Gastrocnemius medialis (tissue), 4 donors: ENCODE measurements at regions not wholly inside any gene's neighbourhood (a gene's known extent, or its start where the extent isn't known, plus 50 kb on each side); places are given as distances from the start of the nearest gene placed in this dataset.
A peak's percentile ranks its signal among the peaks of the same experiment; 100 is the strongest.

ENCODE experiments used
- ATAC-seq, 2 donors: fragments of 150-250 bp; one replicate each; pipeline ENCODE4 v1.9.1; 2016
- DNase-seq, 2 donors: peaks; one replicate each; pipeline ENCODE4 v3.0.0-alpha.2; 2019
- H3K27ac ChIP-seq, 4 donors: fragments of 200-600 bp; sonication (generic); 1 replicate in 1 of 4; 2 replicates in 3 of 4; pipeline ENCODE4 v1.5.1; 2016 to 2018; ENCODE audit warnings: mild to moderate bottlenecking in 2 of 4, moderate library complexity in 1 of 4
- H3K27me3 ChIP-seq, 3 donors: fragments of 200-600 bp; sonication (generic) in 2 of 3; 1 replicate in 1 of 3; 2 replicates in 2 of 3; pipeline versions ENCODE4 v1.5.1 to v1.6.0; 2016 to 2019; ENCODE audit warnings: mild to moderate bottlenecking in 1 of 3, moderate library complexity in 1 of 3
- H3K36me3 ChIP-seq, 2 donors: fragments of 200-600 bp; sonication (generic) in 1 of 2; one replicate each; pipeline ENCODE4 v1.5.1; 2017 to 2018
- H3K4me1 ChIP-seq, 2 donors: fragments of 200-600 bp; sonication (generic) in 1 of 2; one replicate each; pipeline ENCODE4 v1.5.1; 2016 to 2017; ENCODE audit warnings: mild to moderate bottlenecking in 2 of 2
- H3K4me3 ChIP-seq, 4 donors: fragments of 200-600 bp; sonication (generic) in 3 of 4; 1 replicate in 1 of 4; 2 replicates in 3 of 4; pipeline ENCODE4 v1.5.1; 2016 to 2019; ENCODE audit warnings: mild to moderate bottlenecking in 2 of 4
- H3K9me3 ChIP-seq, 3 donors: fragments of 200-600 bp; sonication (generic) in 2 of 3; 1 replicate in 1 of 3; 2 replicates in 2 of 3; pipeline ENCODE4 v1.5.1; 2016 to 2019
- POLR2A ChIP-seq, 2 donors: fragments of 450-650 bp; IDR thresholded peaks; one replicate each; pipeline ENCODE4 v1.6.1; 2017; ENCODE audit warnings: antibody characterized with exemption in 2 of 2, mild to moderate bottlenecking in 2 of 2, moderate library complexity in 2 of 2
- in situ Hi-C, 4 donors: fragments of 200-750 bp; cut with MboI; loops; one replicate each; pipeline versions ENCODE4 v1.15.0 to v1.8.0; 2017; ENCODE audit warnings: low sequenced_read_pairs in 4 of 4
- intact Hi-C: fragments of 100-400 bp; cut with DNase I; formaldehyde crosslinking; loops from one replicate; pipeline ENCODE4 v1.15.1; 2023; ENCODE audit warnings: low total_unique reads
- TF ChIP-seq, protein P1 (sequence below), 5 experiments: fragments of 450-650 bp in 3 of 5; fragments of 200-600 bp in 2 of 5; sonication (generic) in 2 of 5; IDR thresholded peaks in 4 of 5; conservative IDR thresholded peaks in 1 of 5; 1 replicate in 4 of 5; 2 replicates in 1 of 5; pipeline ENCODE4 v1.5.1; 2016 to 2019; ENCODE audit warnings: antibody characterized with exemption in 5 of 5, mild to moderate bottlenecking in 3 of 5, moderate library complexity in 3 of 5

DNA sequence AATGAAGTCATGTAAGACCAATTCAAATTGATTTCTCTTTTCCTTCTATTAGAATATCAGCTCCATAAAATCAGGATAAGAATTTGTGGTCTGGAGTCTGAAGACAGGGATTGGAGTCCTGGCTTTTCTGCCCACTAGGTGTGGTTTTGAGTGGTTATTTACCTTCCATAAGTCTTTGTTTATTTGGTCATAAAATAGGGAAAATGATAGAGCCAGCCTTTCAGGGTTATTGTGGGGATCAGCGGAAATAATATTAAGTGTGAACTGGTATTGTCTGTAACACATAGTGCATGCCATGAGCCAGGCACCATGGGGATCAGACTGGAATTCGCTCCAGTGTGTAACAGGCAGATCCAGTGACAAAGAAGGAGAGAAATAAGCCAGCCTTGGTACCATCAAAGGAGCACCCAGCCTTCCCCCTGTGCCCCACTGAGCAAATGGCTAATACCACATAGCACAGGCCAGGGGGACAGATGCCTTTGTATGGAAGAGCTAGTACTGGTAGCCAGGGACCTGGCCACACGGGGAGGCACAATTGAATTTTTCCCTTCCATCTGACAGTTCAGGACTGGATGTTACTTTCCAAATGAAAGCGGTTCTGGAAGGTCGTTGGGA lies 509.7 kb upstream of the PODXL start:
- ATAC-seq (peak; percentile 66 to 67), DNase-seq (no peak)
- intact Hi-C loops = loop anchor here (5.0 to 10.0 kb wide), 3 partner anchors 121 to 481 kb away; no protein-coding TSS in a partner anchor
- Histone ChIP-seq H3K27me3 (no peaks in the 10 kb centered on the region), H3K4me1 (peaks cover 51 to 57% of the 10 kb centered on the region in 2 donors), H3K4me3 (peak overlapping the region in 1 of 4 donors; percentile 14), H3K9me3 (no peaks in the 10 kb centered on the region), H3K27ac (peak overlapping the region; percentile 79 to 95 (median 88)), H3K36me3 (no peaks in the 10 kb centered on the region)
- in situ Hi-C loops = no loop called here
- TF ChIP-seq POLR2A (IDR thresholded peaks at IDR 0.05) = no peak
- TF ChIP-seq, protein P1, sequence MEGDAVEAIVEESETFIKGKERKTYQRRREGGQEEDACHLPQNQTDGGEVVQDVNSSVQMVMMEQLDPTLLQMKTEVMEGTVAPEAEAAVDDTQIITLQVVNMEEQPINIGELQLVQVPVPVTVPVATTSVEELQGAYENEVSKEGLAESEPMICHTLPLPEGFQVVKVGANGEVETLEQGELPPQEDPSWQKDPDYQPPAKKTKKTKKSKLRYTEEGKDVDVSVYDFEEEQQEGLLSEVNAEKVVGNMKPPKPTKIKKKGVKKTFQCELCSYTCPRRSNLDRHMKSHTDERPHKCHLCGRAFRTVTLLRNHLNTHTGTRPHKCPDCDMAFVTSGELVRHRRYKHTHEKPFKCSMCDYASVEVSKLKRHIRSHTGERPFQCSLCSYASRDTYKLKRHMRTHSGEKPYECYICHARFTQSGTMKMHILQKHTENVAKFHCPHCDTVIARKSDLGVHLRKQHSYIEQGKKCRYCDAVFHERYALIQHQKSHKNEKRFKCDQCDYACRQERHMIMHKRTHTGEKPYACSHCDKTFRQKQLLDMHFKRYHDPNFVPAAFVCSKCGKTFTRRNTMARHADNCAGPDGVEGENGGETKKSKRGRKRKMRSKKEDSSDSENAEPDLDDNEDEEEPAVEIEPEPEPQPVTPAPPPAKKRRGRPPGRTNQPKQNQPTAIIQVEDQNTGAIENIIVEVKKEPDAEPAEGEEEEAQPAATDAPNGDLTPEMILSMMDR (IDR thresholded peaks at IDR 0.05 in 4 of 5, conservative IDR thresholded peaks at IDR 0.05 in 1 of 5) = no peak

DNA sequence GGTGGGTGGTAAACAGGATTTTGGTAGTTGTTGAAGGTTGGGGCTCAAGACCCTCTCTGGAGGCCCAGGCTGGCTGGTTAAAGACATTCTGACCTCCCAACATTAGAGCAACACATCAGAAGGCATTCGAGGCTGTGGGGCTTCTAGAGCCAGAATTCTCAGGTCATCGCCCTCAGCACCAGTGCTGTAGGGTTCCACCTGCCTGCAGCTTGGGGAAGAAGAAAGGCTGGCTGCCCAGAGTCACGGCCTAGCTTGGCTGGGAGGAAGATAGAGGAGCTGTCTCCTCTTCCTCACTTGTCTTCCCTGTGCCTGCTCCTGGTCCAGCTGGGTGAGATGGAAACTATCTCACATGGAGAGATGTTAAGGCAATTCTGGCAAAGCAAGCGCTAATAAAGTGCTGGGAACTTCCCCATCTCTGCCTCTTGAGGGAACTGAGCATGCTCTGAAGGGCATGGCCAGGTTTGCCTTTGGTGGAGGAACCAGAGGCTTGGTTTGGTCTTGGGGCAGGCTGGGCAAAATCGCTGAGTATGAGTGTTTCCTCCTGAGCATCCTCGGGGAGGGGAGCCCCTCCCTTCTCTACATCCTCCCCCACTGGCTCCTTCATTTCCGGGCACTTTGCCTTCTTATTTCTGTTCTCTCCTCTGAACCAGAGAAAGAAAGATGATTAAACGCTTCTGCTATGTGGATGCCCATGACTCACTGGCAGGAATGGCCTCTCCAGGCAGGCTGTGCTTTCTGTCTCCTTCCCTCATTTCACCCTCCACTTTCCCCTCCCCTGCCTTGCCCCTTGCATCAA lies 509.0 kb upstream of the PODXL start:
- TF ChIP-seq, protein P1 (IDR thresholded peaks at IDR 0.05 in 4 of 5, conservative IDR thresholded peaks at IDR 0.05 in 1 of 5) = no peak
- no peak for TF ChIP-seq POLR2A (IDR thresholded peaks at IDR 0.05)
- Histone ChIP-seq H3K27me3 (no peaks in the 10 kb centered on the region), H3K4me1 (peaks cover 51 to 53% of the 10 kb centered on the region in 2 donors), H3K27ac (peak overlapping the region; percentile 79 to 95 (median 88)), H3K9me3 (no peaks in the 10 kb centered on the region), H3K4me3 (no peak overlapping the region), H3K36me3 (no peaks in the 10 kb centered on the region)
- DNase-seq = peak; percentile 75 to 83
- in situ Hi-C loops (no loop called here), intact Hi-C loops (loop anchor here (5.0 to 10.0 kb wide), 3 partner anchors 121 to 481 kb away; no protein-coding TSS in a partner anchor)
- ATAC-seq = peak; percentile 90 to 95

GRCh38 chr7:132063800-132064199 lies 507.4 kb upstream of the PODXL start:
- DNase-seq (no peak), ATAC-seq (no peak)
- no peak for TF ChIP-seq POLR2A (IDR thresholded peaks at IDR 0.05)
- TF ChIP-seq, protein P1 (IDR thresholded peaks at IDR 0.05 in 4 of 5, conservative IDR thresholded peaks at IDR 0.05 in 1 of 5) = no peak
- in situ Hi-C loops = no loop called here
- H3K27me3 ChIP-seq = no peaks in the 10 kb centered on the region
- H3K27ac ChIP-seq = peak overlapping the region in 3 of 4 donors; percentile 79 to 89 (median 87)
- peaks cover 36 to 41% of the 10 kb centered on the region in 2 donors for H3K4me1 ChIP-seq
- no peaks in the 10 kb centered on the region for H3K36me3 ChIP-seq
- no peak overlapping the region for H3K4me3 ChIP-seq
- intact Hi-C loops = loop anchor here (10.0 kb wide), 2 partner anchors 119 to 479 kb away; no protein-coding TSS in a partner anchor
- H3K9me3 ChIP-seq = no peaks in the 10 kb centered on the region

GRCh38 chr7:132061937-132062336 lies 505.5 kb upstream of the PODXL start:
- Histone ChIP-seq H3K36me3 (no peaks in the 10 kb centered on the region), H3K4me1 (peaks cover 22 to 29% of the 10 kb centered on the region in 2 donors), H3K9me3 (no peaks in the 10 kb centered on the region), H3K27me3 (no peaks in the 10 kb centered on the region), H3K4me3 (no peak overlapping the region), H3K27ac (no peak overlapping the region)
- intact Hi-C loops (loop anchor here (10.0 kb wide), 2 partner anchors 117 to 477 kb away; no protein-coding TSS in a partner anchor), in situ Hi-C loops (no loop called here)
- no peak for DNase-seq
- TF ChIP-seq, protein P1 (IDR thresholded peaks at IDR 0.05 in 4 of 5, conservative IDR thresholded peaks at IDR 0.05 in 1 of 5) = no peak
- TF ChIP-seq POLR2A (IDR thresholded peaks at IDR 0.05) = no peak
- ATAC-seq = no peak
